Nephron progenitor cell (in vitro differentiated cells): ENCODE measurements at regions not wholly inside any gene's neighbourhood (a gene's known extent, or its start where the extent isn't known, plus 50 kb on each side); places are given as distances from the start of the nearest gene placed in this dataset.
"Not testable (repeated sequence)": the region's sequence is repeated elsewhere in the genome, so short reads cannot be mapped to it uniquely, and the experiment has no call there.

Source experiments
- DNase-seq: peaks from one replicate; pipeline ENCODE4 v3.0.0; 2021
- H3K27ac Mint-ChIP-seq: 2 replicates; pipeline ENCODE4 v1.8.0; 2021; ENCODE audit warnings: mild to moderate bottlenecking, moderate library complexity, mixed read lengths
- H3K27me3 Mint-ChIP-seq: 2 replicates; pipeline ENCODE4 v1.8.0; 2021; ENCODE audit warnings: mild to moderate bottlenecking, low read depth, mixed read lengths; ENCODE audit not compliant: poor library complexity
- H3K36me3 Mint-ChIP-seq: 2 replicates; pipeline ENCODE4 v1.8.0; 2021; ENCODE audit warnings: low read depth, mixed read lengths
- H3K4me1 Mint-ChIP-seq: 2 replicates; pipeline ENCODE4 v1.8.0; 2021; ENCODE audit warnings: mixed read lengths
- H3K4me3 Mint-ChIP-seq: 2 replicates; pipeline ENCODE4 v1.8.0; 2021; ENCODE audit warnings: mild to moderate bottlenecking, moderate library complexity, mixed read lengths
- H3K9me3 Mint-ChIP-seq: 2 replicates; pipeline ENCODE4 v1.8.0; 2021; ENCODE audit warnings: mild to moderate bottlenecking, moderate library complexity, mixed read lengths
- CTCF ChIP-seq: fragments of 200-600 bp; sonication (generic); IDR thresholded peaks from 2 replicates; pipeline ENCODE4 v1.5.0; 2021; ENCODE audit warnings: antibody characterized with exemption

- Mint-ChIP-seq H3K4me1 (peaks cover 26% of the 10 kb centered on the region), H3K36me3 (no peaks in the 10 kb centered on the region), H3K9me3 (no peaks in the 10 kb centered on the region), H3K27ac (no peak overlapping the region), H3K27me3 (peaks cover 17% of the 10 kb centered on the region), H3K4me3 (no peak overlapping the region)
- DNase-seq: no peak
- TF ChIP-seq CTCF: no peak
Observed at GRCh38 chr12:5269846-5270245, 162.1 kb upstream of the NTF3 start.

- Mint-ChIP-seq H3K27me3 (peaks cover 13% of the 10 kb centered on the region), H3K4me1 (peaks cover 28% of the 10 kb centered on the region), H3K36me3 (no peaks in the 10 kb centered on the region), H3K27ac (no peak overlapping the region), H3K9me3 (no peaks in the 10 kb centered on the region), H3K4me3 (no peak overlapping the region)
- no peak for TF ChIP-seq CTCF
- DNase-seq: no peak
Observed at GRCh38 chr12:5272018-5272785, 159.7 kb upstream of the NTF3 start.

- DNase-seq: no peak
- no peak overlapping the region for H3K4me3 Mint-ChIP-seq
- H3K4me1 Mint-ChIP-seq: peaks cover 22% of the 10 kb centered on the region
- H3K27me3 Mint-ChIP-seq: peaks cover 13% of the 10 kb centered on the region
- no peaks in the 10 kb centered on the region for H3K36me3 Mint-ChIP-seq
- H3K9me3 Mint-ChIP-seq: no peaks in the 10 kb centered on the region
- TF ChIP-seq CTCF: no peak
- H3K27ac Mint-ChIP-seq: no peak overlapping the region
Observed at GRCh38 chr12:5273709-5274108, 158.2 kb upstream of the NTF3 start.

- no peaks in the 10 kb centered on the region for H3K9me3 Mint-ChIP-seq
- no peak overlapping the region for H3K4me3 Mint-ChIP-seq
- H3K27ac Mint-ChIP-seq: no peak overlapping the region
- no peaks in the 10 kb centered on the region for H3K36me3 Mint-ChIP-seq
- DNase-seq: no peak
- TF ChIP-seq CTCF: no peak
- H3K27me3 Mint-ChIP-seq: peaks cover 2% of the 10 kb centered on the region
- H3K4me1 Mint-ChIP-seq: peaks cover 22% of the 10 kb centered on the region
Observed at GRCh38 chr12:5276327-5276880, 155.5 kb upstream of the NTF3 start.

- DNase-seq: no peak
Observed at GRCh38 chr12:5280086-5280485, 151.8 kb upstream of the NTF3 start.

GRCh38 chr12:5290368-5290767 is 141.5 kb upstream of the NTF3 start:
- not testable (repeated sequence) for H3K36me3 Mint-ChIP-seq, H3K4me1 Mint-ChIP-seq, H3K27ac Mint-ChIP-seq, DNase-seq, H3K4me3 Mint-ChIP-seq, H3K27me3 Mint-ChIP-seq
- peaks cover 10% of the 10 kb centered on the region for H3K9me3 Mint-ChIP-seq

More at GRCh38 chr12:5280086-5280485, 151.8 kb upstream of the NTF3 start:
- Mint-ChIP-seq H3K27me3 (peaks cover 3% of the 10 kb centered on the region), H3K4me3 (no peak overlapping the region), H3K4me1 (no peaks in the 10 kb centered on the region), H3K27ac (no peak overlapping the region), H3K36me3 (no peaks in the 10 kb centered on the region), H3K9me3 (peaks cover 5% of the 10 kb centered on the region)
- no peak for TF ChIP-seq CTCF
